ENCODE measurements at regions not wholly inside any gene's neighbourhood (a gene's known extent, or its start where the extent isn't known, plus 50 kb on each side); places are given as distances from the start of the nearest gene placed in this dataset.

- peaks cover 17% of the 10 kb centered on the region for H3K27me3 ChIP-seq (ENCODE audit: control insufficient read depth, insufficient read depth, low read length)
- no peak overlapping the region for H3K27ac ChIP-seq (ENCODE audit: low read length)
- no peak overlapping the region for H3K4me3 ChIP-seq (ENCODE audit: low read length)
- H3K4me1 ChIP-seq (ENCODE audit: control insufficient read depth, insufficient read depth, low read length), result peaks cover 2% of the 10 kb centered on the region
- no CpG with 5 or more reads among the region's 2 CpGs for WGBS (ENCODE audit: insufficient coverage, low lambda C conversion rate)
- no peaks in the 10 kb centered on the region for H3K36me3 ChIP-seq (ENCODE audit: control insufficient read depth, insufficient read depth, low read length)
- H3K9me3 ChIP-seq (ENCODE audit: control insufficient read depth, low read depth, low read length), result no peaks in the 10 kb centered on the region
- no peak for DNase-seq
Measured at GRCh38 chr11:69924308-69925161, 105.3 kb upstream of the FGF3 start.

GRCh38 chr11:69925366-69926196 lies 106.4 kb upstream of the FGF3 start:
- no peaks in the 10 kb centered on the region for H3K36me3 ChIP-seq (ENCODE audit: control insufficient read depth, insufficient read depth, low read length)
- H3K27me3 ChIP-seq (ENCODE audit: control insufficient read depth, insufficient read depth, low read length), result peaks cover 17% of the 10 kb centered on the region
- no peak overlapping the region for H3K27ac ChIP-seq (ENCODE audit: low read length)
- WGBS (ENCODE audit: insufficient coverage, low lambda C conversion rate), result 78% methylated on average over 4 of the region's 22 CpGs
- no peaks in the 10 kb centered on the region for H3K9me3 ChIP-seq (ENCODE audit: control insufficient read depth, low read depth, low read length)
- peaks cover 2% of the 10 kb centered on the region for H3K4me1 ChIP-seq (ENCODE audit: control insufficient read depth, insufficient read depth, low read length)
- peak in 1 of 2 donors; percentile 17 for DNase-seq
- H3K4me3 ChIP-seq (ENCODE audit: low read length), result no peak overlapping the region

GRCh38 chr11:69926376-69927050 lies 107.3 kb upstream of the FGF3 start:
- H3K4me3 ChIP-seq (ENCODE audit: low read length), result no peak overlapping the region
- no CpG with 5 or more reads among the region's 15 CpGs for WGBS (ENCODE audit: insufficient coverage, low lambda C conversion rate)
- no peaks in the 10 kb centered on the region for H3K9me3 ChIP-seq (ENCODE audit: control insufficient read depth, low read depth, low read length)
- H3K36me3 ChIP-seq (ENCODE audit: control insufficient read depth, insufficient read depth, low read length), result no peaks in the 10 kb centered on the region
- no peak overlapping the region for H3K27ac ChIP-seq (ENCODE audit: low read length)
- peaks cover 17% of the 10 kb centered on the region for H3K27me3 ChIP-seq (ENCODE audit: control insufficient read depth, insufficient read depth, low read length)
- peaks cover 2% of the 10 kb centered on the region for H3K4me1 ChIP-seq (ENCODE audit: control insufficient read depth, insufficient read depth, low read length)
- DNase-seq, result no peak

- WGBS (ENCODE audit: insufficient coverage, low lambda C conversion rate), result no CpG with 5 or more reads among the region's 9 CpGs
- H3K27ac ChIP-seq (ENCODE audit: low read length), result no peak overlapping the region
- H3K9me3 ChIP-seq (ENCODE audit: control insufficient read depth, low read depth, low read length), result no peaks in the 10 kb centered on the region
- peaks cover 21% of the 10 kb centered on the region for H3K27me3 ChIP-seq (ENCODE audit: control insufficient read depth, insufficient read depth, low read length)
- peaks cover 2% of the 10 kb centered on the region for H3K4me1 ChIP-seq (ENCODE audit: control insufficient read depth, insufficient read depth, low read length)
- H3K4me3 ChIP-seq (ENCODE audit: low read length), result no peak overlapping the region
- no peak for DNase-seq
- no peaks in the 10 kb centered on the region for H3K36me3 ChIP-seq (ENCODE audit: control insufficient read depth, insufficient read depth, low read length)
Measured at GRCh38 chr11:69928121-69928520, 108.9 kb upstream of the FGF3 start.

GRCh38 chr11:69928975-69929374 lies 109.8 kb upstream of the FGF3 start:
- WGBS (ENCODE audit: insufficient coverage, low lambda C conversion rate), result no CpG with 5 or more reads among the region's 3 CpGs
- Histone ChIP-seq H3K27me3 (ENCODE audit: control insufficient read depth, insufficient read depth, low read length) (peaks cover 19% of the 10 kb centered on the region), H3K36me3 (ENCODE audit: control insufficient read depth, insufficient read depth, low read length) (no peaks in the 10 kb centered on the region), H3K4me1 (ENCODE audit: control insufficient read depth, insufficient read depth, low read length) (peaks cover 2% of the 10 kb centered on the region), H3K4me3 (ENCODE audit: low read length) (no peak overlapping the region), H3K9me3 (ENCODE audit: control insufficient read depth, low read depth, low read length) (no peaks in the 10 kb centered on the region), H3K27ac (ENCODE audit: low read length) (no peak overlapping the region)
- no peak for DNase-seq

GRCh38 chr11:69930081-69931059 lies 111.2 kb upstream of the FGF3 start:
- H3K27me3 ChIP-seq (ENCODE audit: control insufficient read depth, insufficient read depth, low read length), result peaks cover 16% of the 10 kb centered on the region
- H3K36me3 ChIP-seq (ENCODE audit: control insufficient read depth, insufficient read depth, low read length), result no peaks in the 10 kb centered on the region
- no CpG with 5 or more reads among the region's 20 CpGs for WGBS (ENCODE audit: insufficient coverage, low lambda C conversion rate)
- peaks cover 2% of the 10 kb centered on the region for H3K4me1 ChIP-seq (ENCODE audit: control insufficient read depth, insufficient read depth, low read length)
- no peak overlapping the region for H3K27ac ChIP-seq (ENCODE audit: low read length)
- H3K4me3 ChIP-seq (ENCODE audit: low read length), result no peak overlapping the region
- no peaks in the 10 kb centered on the region for H3K9me3 ChIP-seq (ENCODE audit: control insufficient read depth, low read depth, low read length)
- DNase-seq, result no peak

GRCh38 chr11:69931060-69931910 lies 112.1 kb upstream of the FGF3 start:
- peaks cover 7% of the 10 kb centered on the region for H3K27me3 ChIP-seq (ENCODE audit: control insufficient read depth, insufficient read depth, low read length)
- no peak overlapping the region for H3K27ac ChIP-seq (ENCODE audit: low read length)
- H3K4me3 ChIP-seq (ENCODE audit: low read length), result no peak overlapping the region
- no peaks in the 10 kb centered on the region for H3K4me1 ChIP-seq (ENCODE audit: control insufficient read depth, insufficient read depth, low read length)
- no peaks in the 10 kb centered on the region for H3K36me3 ChIP-seq (ENCODE audit: control insufficient read depth, insufficient read depth, low read length)
- no peak for DNase-seq
- WGBS (ENCODE audit: insufficient coverage, low lambda C conversion rate), result no CpG with 5 or more reads among the region's 10 CpGs
- no peaks in the 10 kb centered on the region for H3K9me3 ChIP-seq (ENCODE audit: control insufficient read depth, low read depth, low read length)

- Histone ChIP-seq H3K27ac (ENCODE audit: low read length) (no peak overlapping the region), H3K4me1 (ENCODE audit: control insufficient read depth, insufficient read depth, low read length) (no peaks in the 10 kb centered on the region), H3K36me3 (ENCODE audit: control insufficient read depth, insufficient read depth, low read length) (no peaks in the 10 kb centered on the region), H3K4me3 (ENCODE audit: low read length) (no peak overlapping the region), H3K9me3 (ENCODE audit: control insufficient read depth, low read depth, low read length) (no peaks in the 10 kb centered on the region), H3K27me3 (ENCODE audit: control insufficient read depth, insufficient read depth, low read length) (peaks cover 4% of the 10 kb centered on the region)
- no CpG with 5 or more reads among the region's 11 CpGs for WGBS (ENCODE audit: insufficient coverage, low lambda C conversion rate)
- DNase-seq, result no peak
Measured at GRCh38 chr11:69931994-69932910, 113.0 kb upstream of the FGF3 start.

All from large intestine (tissue), 3 donors.